DND-41 (cell line): ENCODE measurements at regions not wholly inside any gene's neighbourhood (a gene's known extent, or its start where the extent isn't known, plus 50 kb on each side); places are given as distances from the start of the nearest gene placed in this dataset.

Source experiments
- ATAC-seq: fragments of 200-7000 bp; cut with Tn5 transposase; 3 replicates; pipeline ENCODE4 v1.9.1; 2021; ENCODE audit warnings: low read depth; ENCODE audit not compliant: insufficient read depth
- DNase-seq: peaks from one replicate; pipeline ENCODE4 v3.0.0-alpha.2; 2020
- H2AFZ ChIP-seq: 2 replicates; pipeline ENCODE4 v1.6.0; 2012; ENCODE audit warnings: low read depth, low read length
- H3K27ac ChIP-seq: 2 replicates; pipeline ENCODE4 v1.5.1; 2012; ENCODE audit warnings: low read length, inconsistent platforms
- H3K27me3 ChIP-seq: fragments of 200-600 bp; sonication (generic); 2 replicates; pipeline ENCODE4 v1.6.0; 2012; ENCODE audit warnings: low read length, mild to moderate bottlenecking, inconsistent platforms; ENCODE audit not compliant: insufficient read depth, poor library complexity
- H3K36me3 ChIP-seq: 2 replicates; pipeline ENCODE4 v1.5.1; 2012; ENCODE audit warnings: low read length, inconsistent platforms; ENCODE audit not compliant: insufficient read depth
- H3K4me1 ChIP-seq: 2 replicates; pipeline ENCODE4 v1.5.1; 2012; ENCODE audit warnings: mild to moderate bottlenecking, low read length; ENCODE audit not compliant: insufficient read depth
- H3K4me2 ChIP-seq: 2 replicates; pipeline ENCODE4 v1.6.0; 2012; ENCODE audit warnings: mild to moderate bottlenecking, moderate library complexity, low read length, inconsistent platforms; ENCODE audit not compliant: insufficient read depth
- H3K4me3 ChIP-seq, 2 experiments: fragments of 200-600 bp in 1 of 2; shearing (Covaris generic) in 1 of 2; 2 replicates each; pipeline ENCODE4 v1.5.1; 2012 to 2016; ENCODE audit warnings: inconsistent platforms in 2 of 2, low read length in 2 of 2, mild to moderate bottlenecking in 2 of 2, low read depth in 1 of 2, moderate library complexity in 1 of 2
- H3K79me2 ChIP-seq: 2 replicates; pipeline ENCODE4 v1.6.0; 2012; ENCODE audit warnings: low read length, inconsistent platforms; ENCODE audit not compliant: insufficient read depth
- H3K9ac ChIP-seq: 2 replicates; pipeline ENCODE4 v1.6.0; 2012; ENCODE audit warnings: low read depth, mild to moderate bottlenecking, inconsistent platforms, low read length, moderate library complexity
- H3K9me3 ChIP-seq: 2 replicates; pipeline ENCODE4 v1.5.1; 2012; ENCODE audit warnings: low read length, moderate library complexity, mild to moderate bottlenecking, inconsistent platforms; ENCODE audit not compliant: insufficient read depth, severe bottlenecking
- H4K20me1 ChIP-seq: 2 replicates; pipeline ENCODE4 v1.6.0; 2012; ENCODE audit warnings: low read length; ENCODE audit not compliant: insufficient read depth
- EZH2 ChIP-seq: IDR thresholded peaks from 3 replicates; pipeline ENCODE4 v1.6.1; 2012; ENCODE audit warnings: borderline replicate concordance, low read depth, mild to moderate bottlenecking, moderate library complexity, low read length, inconsistent platforms; ENCODE audit not compliant: severe bottlenecking
- TF ChIP-seq, protein P1 (sequence below): IDR thresholded peaks from 2 replicates; pipeline ENCODE4 v1.5.1; 2012; ENCODE audit warnings: borderline replicate concordance, low read length, moderate library complexity, mild to moderate bottlenecking; ENCODE audit not compliant: poor library complexity, severe bottlenecking; ENCODE audit errors: extremely low read depth

DNA sequence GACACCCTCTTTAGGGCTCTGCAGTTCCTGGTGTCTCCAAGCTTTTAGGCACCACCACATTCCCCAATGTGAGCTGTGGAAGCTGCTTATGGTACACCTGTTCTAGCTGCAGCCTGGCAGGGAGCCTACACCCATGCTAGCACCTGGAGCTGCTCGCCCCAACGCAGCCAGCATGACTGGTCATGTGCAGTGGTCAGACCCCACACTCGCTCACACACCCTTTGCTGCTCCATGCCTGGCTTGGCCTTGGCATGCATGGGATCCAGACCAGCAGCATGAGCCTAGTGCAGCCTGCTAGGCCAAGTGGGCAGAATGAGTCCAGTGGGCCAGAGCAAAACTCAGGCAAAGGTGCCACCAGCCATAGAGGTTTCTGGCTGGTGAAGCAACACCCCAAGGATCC is 86.4 kb upstream of the OSBPL8 start:
- no peak for TF ChIP-seq EZH2
- TF ChIP-seq, protein P1, sequence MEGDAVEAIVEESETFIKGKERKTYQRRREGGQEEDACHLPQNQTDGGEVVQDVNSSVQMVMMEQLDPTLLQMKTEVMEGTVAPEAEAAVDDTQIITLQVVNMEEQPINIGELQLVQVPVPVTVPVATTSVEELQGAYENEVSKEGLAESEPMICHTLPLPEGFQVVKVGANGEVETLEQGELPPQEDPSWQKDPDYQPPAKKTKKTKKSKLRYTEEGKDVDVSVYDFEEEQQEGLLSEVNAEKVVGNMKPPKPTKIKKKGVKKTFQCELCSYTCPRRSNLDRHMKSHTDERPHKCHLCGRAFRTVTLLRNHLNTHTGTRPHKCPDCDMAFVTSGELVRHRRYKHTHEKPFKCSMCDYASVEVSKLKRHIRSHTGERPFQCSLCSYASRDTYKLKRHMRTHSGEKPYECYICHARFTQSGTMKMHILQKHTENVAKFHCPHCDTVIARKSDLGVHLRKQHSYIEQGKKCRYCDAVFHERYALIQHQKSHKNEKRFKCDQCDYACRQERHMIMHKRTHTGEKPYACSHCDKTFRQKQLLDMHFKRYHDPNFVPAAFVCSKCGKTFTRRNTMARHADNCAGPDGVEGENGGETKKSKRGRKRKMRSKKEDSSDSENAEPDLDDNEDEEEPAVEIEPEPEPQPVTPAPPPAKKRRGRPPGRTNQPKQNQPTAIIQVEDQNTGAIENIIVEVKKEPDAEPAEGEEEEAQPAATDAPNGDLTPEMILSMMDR = no peak
- no peak overlapping the region for H3K27ac ChIP-seq
- no peaks in the 10 kb centered on the region for H3K4me1 ChIP-seq
- no peak overlapping the region for H3K4me2 ChIP-seq
- no peaks in the 10 kb centered on the region for H4K20me1 ChIP-seq
- H2AFZ ChIP-seq = no peak overlapping the region
- no peaks in the 10 kb centered on the region for H3K36me3 ChIP-seq
- DNase-seq (no peak), ATAC-seq (no peak)
- H3K9me3 ChIP-seq = no peaks in the 10 kb centered on the region
- no peaks in the 10 kb centered on the region for H3K79me2 ChIP-seq
- H3K4me3 ChIP-seq = no peak overlapping the region
- no peaks in the 10 kb centered on the region for H3K27me3 ChIP-seq
- no peak overlapping the region for H3K9ac ChIP-seq

DNA sequence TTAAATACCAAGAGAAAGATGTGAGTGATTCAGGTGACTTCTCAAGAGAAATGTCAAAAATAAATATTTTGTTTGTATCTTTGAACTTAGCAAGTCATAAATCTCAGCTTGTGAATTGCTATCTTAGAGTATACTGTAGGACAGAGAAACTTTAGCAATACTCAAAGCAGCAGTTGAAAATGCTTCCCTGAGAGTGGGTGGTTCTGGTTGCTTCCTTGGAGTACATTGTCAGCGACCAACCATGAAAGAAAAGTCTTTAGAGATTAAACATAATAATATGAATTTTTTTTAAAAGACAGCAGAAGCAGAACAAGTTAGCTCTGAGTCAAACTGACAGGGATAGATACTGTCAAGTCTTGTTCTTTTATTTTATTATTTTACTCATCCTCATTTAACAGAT is 86.8 kb upstream of the OSBPL8 start:
- Histone ChIP-seq H3K4me1 (no peaks in the 10 kb centered on the region), H3K27me3 (peaks cover 3% of the 10 kb centered on the region), H2AFZ (no peak overlapping the region), H3K4me2 (no peak overlapping the region), H3K79me2 (no peaks in the 10 kb centered on the region), H3K9ac (no peak overlapping the region), H3K27ac (no peak overlapping the region), H3K36me3 (no peaks in the 10 kb centered on the region), H3K9me3 (no peaks in the 10 kb centered on the region), H3K4me3 (no peak overlapping the region), H4K20me1 (no peaks in the 10 kb centered on the region)
- DNase-seq (no peak), ATAC-seq (no peak)
- no peak for TF ChIP-seq EZH2
- TF ChIP-seq, protein P1 = no peak

DNA sequence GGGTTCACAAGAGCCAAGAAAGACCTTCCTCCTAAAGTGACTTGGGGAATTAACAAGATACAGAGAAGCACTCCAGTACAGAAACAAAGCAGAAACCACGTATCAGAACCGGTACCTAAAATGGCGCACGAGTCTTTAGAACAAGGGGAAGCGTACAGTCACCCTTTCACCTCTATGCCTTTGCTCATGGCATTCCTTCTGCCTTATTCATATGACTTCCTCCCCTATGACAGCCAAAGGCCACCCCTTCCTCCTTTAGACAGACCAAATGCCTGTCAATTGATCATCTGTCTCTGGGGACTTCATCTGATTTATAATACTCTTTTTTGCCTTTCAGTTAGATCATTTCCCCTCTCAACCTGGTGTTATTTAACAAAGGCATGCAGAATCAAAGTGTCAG is 89.5 kb upstream of the OSBPL8 start:
- Histone ChIP-seq H2AFZ (no peak overlapping the region), H3K9ac (no peak overlapping the region), H3K9me3 (no peaks in the 10 kb centered on the region), H3K4me1 (no peaks in the 10 kb centered on the region), H3K27ac (no peak overlapping the region), H3K36me3 (no peaks in the 10 kb centered on the region), H4K20me1 (no peaks in the 10 kb centered on the region), H3K79me2 (no peaks in the 10 kb centered on the region), H3K4me3 (no peak overlapping the region), H3K27me3 (peaks cover 4% of the 10 kb centered on the region), H3K4me2 (no peak overlapping the region)
- DNase-seq (no peak), ATAC-seq (no peak)
- TF ChIP-seq, protein P1 = no peak
- TF ChIP-seq EZH2 = no peak

DNA sequence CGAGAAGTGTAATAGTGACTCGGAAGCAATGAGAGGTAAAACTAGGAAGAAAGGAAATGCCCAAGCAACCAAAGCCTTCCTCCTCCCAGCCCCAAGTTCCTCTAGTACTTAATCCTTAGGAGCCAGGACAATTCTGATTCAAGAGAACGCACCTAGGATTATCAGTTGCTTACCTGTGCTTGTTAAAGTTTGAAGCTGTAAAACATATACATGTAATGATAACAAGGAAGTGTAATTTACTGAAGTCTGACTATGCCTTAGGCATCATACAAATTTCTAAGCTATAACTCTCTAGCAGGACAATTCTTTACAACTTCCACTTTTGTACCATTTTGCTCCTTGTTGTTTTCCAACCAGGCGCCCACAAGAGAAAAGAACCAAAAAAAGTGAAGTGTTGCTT is 92.8 kb upstream of the OSBPL8 start:
- ATAC-seq = no peak

More for the DNA sequence above, 92.8 kb upstream of the OSBPL8 start:
- no peak for DNase-seq
- Histone ChIP-seq H3K9me3 (no peaks in the 10 kb centered on the region), H3K4me2 (no peak overlapping the region), H3K4me1 (no peaks in the 10 kb centered on the region), H3K27ac (no peak overlapping the region), H3K4me3 (no peak overlapping the region), H3K27me3 (peaks cover 4% of the 10 kb centered on the region), H3K9ac (no peak overlapping the region), H4K20me1 (no peaks in the 10 kb centered on the region), H2AFZ (no peak overlapping the region), H3K79me2 (no peaks in the 10 kb centered on the region), H3K36me3 (no peaks in the 10 kb centered on the region)
- TF ChIP-seq, protein P1 = no peak
- no peak for TF ChIP-seq EZH2
